ENCODE measurements at regions not wholly inside any gene's neighbourhood (a gene's known extent, or its start where the extent isn't known, plus 50 kb on each side); places are given as distances from the start of the nearest gene placed in this dataset.

DNA sequence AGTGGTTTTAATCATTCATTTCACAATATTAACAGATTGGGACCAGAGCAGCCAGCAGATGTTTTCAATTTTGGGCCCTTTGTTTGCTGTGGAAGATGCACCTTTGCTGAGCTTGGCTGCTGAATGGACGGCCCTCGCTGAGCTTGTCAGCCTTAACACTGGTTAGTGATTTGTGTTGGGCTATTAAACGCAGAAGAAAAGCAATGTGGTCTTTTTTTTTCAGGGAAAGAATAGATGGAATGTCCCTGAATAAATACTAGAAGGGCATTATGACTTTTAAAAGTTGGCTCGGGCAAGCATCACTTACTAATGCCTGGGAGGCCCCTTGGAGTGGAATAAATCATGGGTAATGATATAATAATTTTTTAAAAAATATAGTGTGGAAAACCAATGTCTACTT, 297.0 kb downstream of the MAP2K6 start:
- Histone ChIP-seq H3K9me2 (no peaks in the 10 kb centered on the region), H3K4me3 (ENCODE audit: low read depth in 2 of 2, low read length in 1 of 2) (no peak overlapping the region), H3K27me3 (ENCODE audit: insufficient read depth) (no peaks in the 10 kb centered on the region), H3F3A (replicated peaks; ENCODE audit: insufficient read depth) (no peaks in the 10 kb centered on the region), H4K20me1 (ENCODE audit: insufficient read depth) (no peaks in the 10 kb centered on the region), H3K27ac (ENCODE audit: low read depth in 2 of 2, low read length in 1 of 2) (peak overlapping the region in 1 of 2 experiments; percentile 69; a peak in 2 of 4 replicates), H3K79me2 (ENCODE audit: insufficient read depth) (no peaks in the 10 kb centered on the region), H3K9ac (no peak overlapping the region), H3K9me3 (no peaks in the 10 kb centered on the region), H3K36me3 (replicated peaks in 1 of 2; ENCODE audit: control insufficient read depth in 1 of 2, insufficient read depth in 2 of 2, low read length in 1 of 2) (no peaks in the 10 kb centered on the region), H3K4me2 (no peak overlapping the region), H3K4me1 (ENCODE audit: control insufficient read depth in 1 of 2, insufficient read depth in 2 of 2, low read depth in 1 of 2, low read length in 1 of 2) (peaks cover 0 to 12% of the 10 kb centered on the region in 2 experiments; a peak in 2 of 4 replicates), H2AFZ (ENCODE audit: low read depth) (no peak overlapping the region)
- TF ChIP-seq, protein P1, sequence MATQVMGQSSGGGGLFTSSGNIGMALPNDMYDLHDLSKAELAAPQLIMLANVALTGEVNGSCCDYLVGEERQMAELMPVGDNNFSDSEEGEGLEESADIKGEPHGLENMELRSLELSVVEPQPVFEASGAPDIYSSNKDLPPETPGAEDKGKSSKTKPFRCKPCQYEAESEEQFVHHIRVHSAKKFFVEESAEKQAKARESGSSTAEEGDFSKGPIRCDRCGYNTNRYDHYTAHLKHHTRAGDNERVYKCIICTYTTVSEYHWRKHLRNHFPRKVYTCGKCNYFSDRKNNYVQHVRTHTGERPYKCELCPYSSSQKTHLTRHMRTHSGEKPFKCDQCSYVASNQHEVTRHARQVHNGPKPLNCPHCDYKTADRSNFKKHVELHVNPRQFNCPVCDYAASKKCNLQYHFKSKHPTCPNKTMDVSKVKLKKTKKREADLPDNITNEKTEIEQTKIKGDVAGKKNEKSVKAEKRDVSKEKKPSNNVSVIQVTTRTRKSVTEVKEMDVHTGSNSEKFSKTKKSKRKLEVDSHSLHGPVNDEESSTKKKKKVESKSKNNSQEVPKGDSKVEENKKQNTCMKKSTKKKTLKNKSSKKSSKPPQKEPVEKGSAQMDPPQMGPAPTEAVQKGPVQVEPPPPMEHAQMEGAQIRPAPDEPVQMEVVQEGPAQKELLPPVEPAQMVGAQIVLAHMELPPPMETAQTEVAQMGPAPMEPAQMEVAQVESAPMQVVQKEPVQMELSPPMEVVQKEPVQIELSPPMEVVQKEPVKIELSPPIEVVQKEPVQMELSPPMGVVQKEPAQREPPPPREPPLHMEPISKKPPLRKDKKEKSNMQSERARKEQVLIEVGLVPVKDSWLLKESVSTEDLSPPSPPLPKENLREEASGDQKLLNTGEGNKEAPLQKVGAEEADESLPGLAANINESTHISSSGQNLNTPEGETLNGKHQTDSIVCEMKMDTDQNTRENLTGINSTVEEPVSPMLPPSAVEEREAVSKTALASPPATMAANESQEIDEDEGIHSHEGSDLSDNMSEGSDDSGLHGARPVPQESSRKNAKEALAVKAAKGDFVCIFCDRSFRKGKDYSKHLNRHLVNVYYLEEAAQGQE (IDR thresholded peaks at IDR 0.05; ENCODE audit: low read depth, low read length): no peak
- TF ChIP-seq PBX3 (IDR thresholded peaks at IDR 0.05) (peak; percentile 73), TCF12 (IDR thresholded peaks at IDR 0.05) (peak; percentile 75), EP300 (IDR thresholded peaks at IDR 0.05; ENCODE audit: borderline replicate concordance in 1 of 2, low read depth in 1 of 2, low read length in 1 of 2) (0 out of 4 replicates have a peak, but pooled peaks of 1 of the 2 experiments have one; percentile 12), FOXJ3 (CRISPR knock-in tag; IDR thresholded peaks at IDR 0.05) (no peak)
- CTCF ChIA-PET: interaction anchor here (0.9 kb wide), 1 partner anchor 40 kb away, joined by 3 read pairs; no protein-coding TSS in a partner anchor
- DNase-seq: peak; percentile 14
- 36% methylated on average over 4 of the region's 4 CpGs for WGBS (ENCODE audit: low lambda C conversion rate)
- POLR2A ChIA-PET: no interaction called here

DNA sequence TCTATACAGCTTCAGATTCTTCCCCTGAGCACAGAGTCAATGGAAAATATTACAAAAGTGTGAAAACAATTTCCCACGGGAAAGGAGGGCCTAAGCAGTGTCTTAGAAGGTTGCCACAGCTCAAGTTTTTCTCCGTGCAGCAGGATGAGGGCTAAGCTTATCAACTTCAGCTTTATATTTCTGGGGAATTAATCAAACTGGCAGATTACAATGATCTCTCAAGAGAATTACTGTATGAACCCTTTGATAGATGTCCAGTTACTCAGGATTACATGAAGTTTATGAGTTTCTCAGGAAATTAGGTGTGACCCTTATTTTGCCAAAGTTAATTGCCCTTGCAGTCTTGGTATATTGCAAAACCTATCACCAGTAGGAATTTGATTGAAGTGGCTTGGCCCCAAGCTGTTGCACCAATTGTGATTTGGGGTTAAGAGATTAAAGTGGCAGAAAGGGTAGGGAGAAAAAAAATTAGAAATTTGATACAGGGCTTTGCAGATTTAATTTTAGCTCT, 298.4 kb downstream of the MAP2K6 start:
- H3K9ac ChIP-seq: no peak overlapping the region
- H2AFZ ChIP-seq (ENCODE audit: low read depth): no peak overlapping the region
- CTCF ChIA-PET: interaction anchor here (1.1 to 1.3 kb wide), 2 partner anchors 9 to 19 kb away, joined by 4 to 5 read pairs; no protein-coding TSS in a partner anchor
- H3K4me2 ChIP-seq: no peak overlapping the region
- no peak for DNase-seq
- H3K27me3 ChIP-seq (ENCODE audit: insufficient read depth): no peaks in the 10 kb centered on the region
- POLR2A ChIA-PET: no interaction called here
- peak overlapping the region in 1 of 2 experiments; percentile 69; a peak in 1 of 4 replicates for H3K27ac ChIP-seq (ENCODE audit: low read depth in 2 of 2, low read length in 1 of 2)
- WGBS (ENCODE audit: low lambda C conversion rate): 70% methylated on average over 2 of the region's 2 CpGs
- H3K9me2 ChIP-seq: no peaks in the 10 kb centered on the region
- H3K9me3 ChIP-seq: no peaks in the 10 kb centered on the region
- H3K4me1 ChIP-seq (ENCODE audit: control insufficient read depth in 1 of 2, insufficient read depth in 2 of 2, low read depth in 1 of 2, low read length in 1 of 2): peaks cover 0 to 14% of the 10 kb centered on the region in 2 experiments; a peak in 2 of 4 replicates
- no peak overlapping the region for H3K4me3 ChIP-seq (ENCODE audit: low read depth in 2 of 2, low read length in 1 of 2)
- H3K79me2 ChIP-seq (ENCODE audit: insufficient read depth): no peaks in the 10 kb centered on the region
- H3K36me3 ChIP-seq (replicated peaks in 1 of 2; ENCODE audit: control insufficient read depth in 1 of 2, insufficient read depth in 2 of 2, low read length in 1 of 2): no peaks in the 10 kb centered on the region
- no peaks in the 10 kb centered on the region for H3F3A ChIP-seq (replicated peaks; ENCODE audit: insufficient read depth)
- no peaks in the 10 kb centered on the region for H4K20me1 ChIP-seq (ENCODE audit: insufficient read depth)
- TF ChIP-seq MXI1 (IDR thresholded peaks at IDR 0.05; ENCODE audit: low read depth, low read length) (no peak), FOSL2 (IDR thresholded peaks at IDR 0.05; ENCODE audit: borderline replicate concordance, low read depth) (no peak), RAD21 (IDR thresholded peaks at IDR 0.05; ENCODE audit: low read length) (no peak), IRF3 (IDR thresholded peaks at IDR 0.05; ENCODE audit: low read depth, low read length) (no peak), CHD2 (IDR thresholded peaks at IDR 0.05; ENCODE audit: low read length, partially characterized antibody) (no peak), CTCF (IDR thresholded peaks at IDR 0.05) (no peak), TCF12 (IDR thresholded peaks at IDR 0.05) (no peak), TAF1 (IDR thresholded peaks at IDR 0.05; ENCODE audit: borderline replicate concordance, low read depth, low read length) (no peak)
- TF ChIP-seq, protein P2, sequence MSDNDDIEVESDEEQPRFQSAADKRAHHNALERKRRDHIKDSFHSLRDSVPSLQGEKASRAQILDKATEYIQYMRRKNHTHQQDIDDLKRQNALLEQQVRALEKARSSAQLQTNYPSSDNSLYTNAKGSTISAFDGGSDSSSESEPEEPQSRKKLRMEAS (IDR thresholded peaks at IDR 0.05; ENCODE audit: low read depth): no peak
- TF ChIP-seq, protein P3, sequence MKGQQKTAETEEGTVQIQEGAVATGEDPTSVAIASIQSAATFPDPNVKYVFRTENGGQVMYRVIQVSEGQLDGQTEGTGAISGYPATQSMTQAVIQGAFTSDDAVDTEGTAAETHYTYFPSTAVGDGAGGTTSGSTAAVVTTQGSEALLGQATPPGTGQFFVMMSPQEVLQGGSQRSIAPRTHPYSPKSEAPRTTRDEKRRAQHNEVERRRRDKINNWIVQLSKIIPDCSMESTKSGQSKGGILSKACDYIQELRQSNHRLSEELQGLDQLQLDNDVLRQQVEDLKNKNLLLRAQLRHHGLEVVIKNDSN (IDR thresholded peaks at IDR 0.05; ENCODE audit: borderline replicate concordance, low read depth): no peak

Measured in SK-N-SH (cell line).